Pulmonary artery endothelial cell (primary cell): ENCODE measurements at regions not wholly inside any gene's neighbourhood (a gene's known extent, or its start where the extent isn't known, plus 50 kb on each side); places are given as distances from the start of the nearest gene placed in this dataset.

ENCODE experiments used
- DNase-seq: peaks from one replicate; pipeline ENCODE4 v3.0.0-alpha.2; 2011; ENCODE audit warnings: low read depth, low spot score

DNA sequence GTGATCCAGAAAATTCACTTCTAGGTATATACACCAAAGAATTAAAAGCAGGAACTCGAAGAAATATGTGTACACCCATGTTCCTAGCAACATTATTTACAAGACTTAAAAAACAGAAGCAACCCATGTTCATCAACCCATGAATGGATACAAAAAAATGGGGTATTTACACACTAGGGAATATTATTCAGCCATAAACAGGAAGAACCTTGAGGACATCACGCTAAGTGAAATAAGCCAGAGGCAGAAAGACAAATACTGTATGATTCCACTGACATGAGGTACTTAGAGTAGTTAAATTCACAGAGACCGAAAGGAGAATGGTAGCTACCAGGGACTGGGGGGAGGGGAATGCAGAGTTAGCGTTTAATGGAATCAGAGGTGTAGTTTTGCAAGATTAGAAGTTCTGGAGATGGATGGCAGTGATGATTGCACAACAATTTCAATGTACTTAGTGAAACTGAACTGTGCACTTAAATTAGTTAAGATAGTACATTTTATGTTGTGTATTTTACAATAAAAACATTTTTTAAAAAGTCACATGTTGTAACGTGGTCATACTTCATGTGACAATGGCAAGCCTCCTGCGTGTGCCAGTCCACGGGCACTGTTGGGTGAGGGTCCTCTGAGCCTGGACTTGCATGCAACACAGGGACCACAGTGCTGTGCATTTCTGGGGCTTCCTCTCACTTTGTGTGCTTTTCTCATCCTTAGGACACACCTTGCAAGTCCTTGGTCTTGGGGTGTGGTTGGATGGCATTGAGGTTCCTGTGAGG lies 206.1 kb upstream of the HDAC4 start:
- no peak for DNase-seq

DNA sequence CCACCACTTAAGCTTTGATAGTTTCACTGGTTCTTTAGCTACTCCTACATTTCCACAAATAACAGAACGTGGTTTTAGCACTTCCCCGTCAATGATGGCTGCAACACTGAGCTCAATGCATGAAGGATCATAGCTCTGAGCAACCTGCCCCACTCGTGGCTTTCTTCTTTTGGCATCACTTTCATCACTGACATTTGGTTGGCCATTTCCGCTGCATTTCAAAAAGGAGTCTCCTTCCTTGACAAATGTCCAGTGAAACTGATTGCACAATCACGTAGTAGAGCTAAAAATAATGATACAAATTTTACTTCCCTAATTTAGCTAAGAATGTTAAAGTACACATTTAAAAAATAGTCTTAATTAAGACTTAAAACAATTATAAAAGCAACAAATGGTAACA lies 205.2 kb upstream of the HDAC4 start:
- DNase-seq = no peak

DNA sequence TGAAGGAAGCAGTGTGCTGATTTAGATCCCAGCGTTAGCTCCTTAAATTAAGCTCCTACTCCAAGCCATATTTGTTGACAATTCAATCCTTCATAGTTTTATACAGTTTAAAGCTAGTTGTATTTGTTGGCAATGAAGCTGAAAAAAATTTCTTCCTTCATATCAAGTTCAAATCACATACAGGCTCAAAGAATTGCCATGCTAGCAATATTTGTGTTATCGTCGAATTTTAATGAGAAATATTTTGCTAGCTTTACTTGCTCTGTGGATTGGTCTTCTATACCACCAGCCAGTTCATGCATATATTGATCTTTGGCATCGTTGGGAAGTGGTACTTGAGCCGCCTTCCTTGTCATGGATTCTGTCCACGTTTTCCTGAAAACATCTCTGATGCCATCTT lies 204.6 kb upstream of the HDAC4 start:
- no peak for DNase-seq

DNA sequence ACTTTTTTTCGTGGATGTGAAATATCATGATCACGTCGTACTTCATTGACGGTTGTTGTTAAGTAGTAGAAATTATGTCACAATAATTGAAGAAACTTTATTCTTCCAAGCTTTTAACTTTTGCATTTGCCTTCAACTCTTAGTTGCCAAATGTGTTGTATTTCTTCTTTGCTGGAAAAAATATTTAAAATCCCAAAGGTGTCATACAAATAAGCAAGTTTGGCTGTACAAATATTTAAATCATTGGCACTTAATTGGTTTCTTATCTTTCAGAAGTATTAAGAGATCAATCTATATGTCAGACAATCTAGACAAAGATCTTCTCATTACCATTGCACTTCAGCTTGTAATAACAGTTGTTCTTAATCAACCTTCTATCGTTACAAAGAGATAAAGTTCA lies 204.0 kb upstream of the HDAC4 start:
- no peak for DNase-seq

DNA sequence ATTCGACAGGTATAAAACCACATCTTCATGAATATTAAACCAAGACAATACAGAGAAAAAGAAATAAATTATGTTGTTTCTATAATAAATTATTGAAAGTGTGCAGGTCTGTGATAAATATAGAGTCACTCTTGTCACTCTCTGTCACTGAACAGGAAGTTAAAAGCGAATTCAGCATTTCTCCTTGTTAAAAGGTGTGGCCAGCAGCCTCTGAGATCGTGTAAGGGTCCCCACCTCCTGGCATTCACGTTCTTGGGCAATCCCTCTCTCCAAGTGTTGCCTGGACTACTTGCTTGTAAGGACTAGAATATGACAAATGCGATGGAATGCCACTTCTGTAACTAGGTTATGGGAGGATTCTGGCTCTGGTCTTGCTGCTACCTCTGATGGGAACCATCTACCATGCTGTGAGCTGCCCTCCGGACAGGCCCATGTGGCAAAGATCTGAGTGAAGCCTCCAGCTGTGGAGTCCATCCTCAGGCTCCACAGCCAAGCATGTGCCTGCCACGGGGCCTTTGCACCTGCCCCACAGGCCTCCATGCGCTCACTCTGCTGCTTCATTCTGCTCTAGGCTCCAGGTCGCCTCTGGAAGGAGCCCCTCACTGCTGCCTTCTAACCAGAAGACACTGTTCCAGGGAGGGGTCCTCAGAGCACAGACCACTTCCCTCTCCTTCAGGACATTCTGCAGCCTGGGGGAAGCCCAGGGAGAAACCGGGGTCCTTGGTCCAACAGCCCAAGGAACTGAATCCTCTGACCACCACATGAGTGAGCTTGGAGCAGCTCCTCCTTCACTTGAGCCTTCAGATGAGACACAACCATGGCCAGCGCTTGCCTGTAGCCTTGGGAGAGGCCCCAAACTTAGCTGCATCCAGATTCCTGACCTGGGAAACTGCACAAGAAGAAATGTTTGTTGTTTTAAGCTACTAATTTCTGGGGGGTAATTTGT lies 202.9 kb upstream of the HDAC4 start:
- DNase-seq = no peak

DNA sequence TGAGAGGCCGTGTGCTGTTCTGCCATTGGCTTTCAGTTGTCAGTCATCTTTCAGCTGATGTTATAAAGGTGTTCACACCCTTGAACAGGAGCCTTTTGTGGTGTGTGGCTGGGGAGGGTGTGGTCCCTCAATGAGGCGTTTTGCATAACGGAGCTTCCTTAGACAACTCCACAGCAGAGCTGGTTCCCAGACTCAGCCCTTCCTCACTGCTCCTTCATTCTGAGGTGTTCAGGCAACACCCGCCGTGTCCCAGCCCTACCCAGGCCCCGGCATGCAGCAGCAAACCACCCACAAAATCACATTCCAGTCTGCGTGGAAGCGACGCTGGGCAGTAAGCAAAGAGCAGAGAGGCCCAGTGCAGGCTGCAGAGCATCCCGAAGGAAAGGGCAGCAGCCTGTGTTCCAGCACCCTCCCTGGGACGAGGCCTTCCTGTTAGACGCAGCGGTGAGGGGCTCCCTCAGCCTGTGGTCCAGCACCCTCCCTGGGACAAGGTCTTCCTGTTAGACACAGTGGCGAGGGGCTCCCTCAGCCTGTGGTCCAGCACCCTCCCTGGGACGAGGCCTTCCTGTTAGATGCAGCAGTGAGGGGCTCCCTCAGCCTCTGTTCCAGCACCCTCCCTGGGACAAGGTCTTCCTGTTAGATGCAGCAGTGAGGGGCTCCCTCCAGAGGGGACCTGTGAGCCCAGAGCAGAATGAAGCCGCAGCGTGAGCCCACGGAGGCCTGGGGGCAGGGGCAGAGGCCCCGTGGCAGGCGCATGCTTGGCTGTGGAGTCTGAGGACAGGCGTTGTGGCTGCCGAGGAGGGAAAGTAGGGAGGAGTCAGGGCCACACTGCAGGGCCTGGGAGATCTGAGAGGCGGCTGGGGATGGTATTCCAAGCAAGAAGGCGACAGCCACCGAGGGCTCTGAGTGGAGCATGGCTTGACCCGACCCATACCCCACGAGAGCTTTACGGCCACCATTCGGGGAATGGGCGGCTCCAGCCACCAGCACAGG lies 201.8 kb upstream of the HDAC4 start:
- DNase-seq = no peak

DNA sequence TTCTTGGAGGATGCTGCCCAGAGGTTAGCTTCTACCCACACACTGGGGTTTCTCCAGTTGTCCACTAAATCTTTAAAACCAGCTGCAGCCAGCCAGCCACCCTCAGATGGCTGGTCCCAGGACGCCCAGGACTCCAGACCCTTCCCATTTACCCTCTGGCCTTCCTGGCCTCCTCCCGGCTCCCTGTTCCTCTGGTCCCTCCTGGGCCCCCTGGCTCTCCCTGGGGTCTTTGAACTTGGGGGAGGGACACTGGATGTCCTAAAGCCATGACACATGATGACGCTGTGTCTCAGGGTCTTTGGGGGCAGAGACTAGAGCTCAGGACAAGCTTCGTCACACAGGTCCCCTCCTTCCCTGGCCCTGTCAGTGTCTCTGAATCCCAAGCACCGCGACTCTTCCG lies 201.1 kb upstream of the HDAC4 start:
- no peak for DNase-seq

DNA sequence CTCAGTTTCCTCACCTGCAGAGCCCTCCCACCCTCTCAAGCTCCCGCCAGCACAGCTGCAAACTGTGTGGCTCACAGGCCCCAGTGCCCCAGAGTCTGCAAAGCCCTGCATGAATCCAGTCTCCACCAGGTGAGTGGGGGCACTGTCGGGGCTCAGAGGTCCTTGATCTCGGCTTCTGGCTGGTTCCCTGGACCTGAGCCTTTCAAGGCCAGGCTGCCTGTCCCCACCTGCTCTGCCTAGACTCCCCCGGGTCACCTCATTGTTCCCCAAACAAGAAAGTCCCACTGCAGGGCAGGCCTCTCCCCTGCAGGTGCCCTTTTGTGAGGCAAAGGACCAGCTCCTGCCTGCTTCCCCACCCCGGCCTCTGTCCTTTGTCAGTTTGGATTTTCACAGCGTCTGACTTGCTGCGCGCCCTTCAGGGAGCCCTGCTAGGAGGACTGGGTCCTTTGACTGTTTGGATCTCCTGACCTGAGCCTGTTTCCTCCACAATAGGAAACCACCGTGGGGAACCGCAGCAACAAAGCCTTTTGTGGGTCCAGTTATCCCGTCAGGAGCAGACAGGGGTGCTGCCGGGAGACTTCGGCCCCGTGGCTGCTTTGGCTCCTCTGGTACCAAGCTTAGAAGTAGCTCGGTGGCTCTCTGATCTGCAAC lies 200.5 kb upstream of the HDAC4 start:
- DNase-seq = no peak

DNA sequence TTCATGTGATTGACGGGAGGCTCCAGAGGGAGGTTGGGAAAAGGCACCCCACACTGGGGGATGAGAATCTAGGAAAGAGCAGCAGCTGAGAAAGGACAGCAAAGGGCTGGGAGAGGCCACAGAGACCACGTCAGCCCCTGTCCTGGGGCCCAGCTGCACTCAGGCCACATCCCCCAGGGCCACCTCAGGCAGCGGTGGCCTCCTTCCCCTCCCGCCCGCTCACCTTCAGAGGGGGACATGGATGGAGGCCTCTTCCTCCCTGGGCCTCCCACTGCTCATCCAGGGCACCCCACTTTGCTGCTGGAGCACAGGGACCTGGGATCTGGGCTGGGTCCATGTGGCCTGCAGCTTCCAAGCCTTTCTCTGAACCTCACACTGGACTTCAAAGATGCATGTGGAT lies 199.8 kb upstream of the HDAC4 start:
- DNase-seq = no peak

DNA sequence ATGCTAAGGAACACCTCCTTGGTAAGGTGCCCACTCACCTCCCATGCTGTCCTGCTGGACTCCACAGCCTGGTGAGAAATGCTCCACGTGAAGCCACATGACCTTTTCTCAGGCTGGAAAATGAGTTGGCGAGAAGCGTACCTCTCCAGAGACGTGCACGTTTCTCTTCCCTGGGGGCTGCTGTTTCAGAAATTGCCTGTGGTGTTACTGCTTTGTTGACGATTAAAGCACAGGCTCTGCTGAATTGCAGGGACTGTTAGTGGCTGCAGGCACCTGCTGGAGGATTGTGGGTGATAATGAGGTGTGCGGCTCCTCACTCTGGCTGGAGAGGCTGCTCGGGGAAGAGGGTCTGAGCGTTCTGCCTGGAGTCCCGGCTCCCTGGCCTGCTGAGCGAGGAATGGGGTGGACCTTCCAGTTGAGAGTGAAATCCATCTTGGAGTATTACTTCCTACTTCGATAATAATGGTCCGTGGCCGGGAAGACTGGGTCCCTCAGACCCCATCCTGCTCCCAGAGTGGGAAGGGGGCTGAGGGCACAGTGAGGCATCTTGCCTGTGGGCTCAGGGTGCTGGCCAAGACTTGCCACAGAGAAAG lies 199.3 kb upstream of the HDAC4 start:
- no peak for DNase-seq

DNA sequence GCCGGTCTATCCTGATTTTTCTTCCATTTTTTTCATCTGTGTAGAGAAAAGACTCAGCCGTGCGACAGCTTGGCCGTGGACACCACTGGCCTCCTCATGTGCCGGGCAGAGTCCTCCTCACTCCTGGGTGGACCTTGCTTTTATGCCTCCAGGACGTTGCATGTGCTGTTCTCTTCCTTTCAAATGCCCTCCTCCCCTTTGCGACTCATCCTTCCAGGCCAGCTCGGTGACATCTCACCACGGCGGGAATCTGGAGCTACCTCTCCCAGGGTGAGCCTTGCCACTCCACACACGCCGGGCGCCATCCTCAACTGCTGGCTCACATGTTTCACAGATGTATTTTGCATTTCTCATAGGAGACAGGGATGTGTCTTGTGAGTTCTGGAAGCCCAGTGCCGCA lies 198.5 kb upstream of the HDAC4 start:
- DNase-seq = no peak

DNA sequence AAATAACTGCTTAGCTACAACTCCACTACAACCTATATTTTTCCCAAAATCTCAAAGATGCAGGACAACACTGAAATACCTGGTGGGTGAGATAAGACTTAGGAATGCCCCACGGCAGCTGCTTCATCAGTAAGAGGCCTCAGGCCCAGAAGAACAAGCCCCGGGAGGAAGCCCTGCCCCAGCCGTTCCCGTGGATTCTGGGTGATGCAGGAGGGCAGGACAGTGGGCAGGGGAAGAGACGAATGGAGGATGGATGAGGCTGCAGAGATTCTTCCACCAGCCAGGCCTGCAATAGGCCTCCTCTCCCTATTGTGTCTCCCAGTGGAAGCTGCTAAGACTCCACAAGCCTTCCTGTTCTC lies 197.9 kb upstream of the HDAC4 start:
- DNase-seq = no peak

DNA sequence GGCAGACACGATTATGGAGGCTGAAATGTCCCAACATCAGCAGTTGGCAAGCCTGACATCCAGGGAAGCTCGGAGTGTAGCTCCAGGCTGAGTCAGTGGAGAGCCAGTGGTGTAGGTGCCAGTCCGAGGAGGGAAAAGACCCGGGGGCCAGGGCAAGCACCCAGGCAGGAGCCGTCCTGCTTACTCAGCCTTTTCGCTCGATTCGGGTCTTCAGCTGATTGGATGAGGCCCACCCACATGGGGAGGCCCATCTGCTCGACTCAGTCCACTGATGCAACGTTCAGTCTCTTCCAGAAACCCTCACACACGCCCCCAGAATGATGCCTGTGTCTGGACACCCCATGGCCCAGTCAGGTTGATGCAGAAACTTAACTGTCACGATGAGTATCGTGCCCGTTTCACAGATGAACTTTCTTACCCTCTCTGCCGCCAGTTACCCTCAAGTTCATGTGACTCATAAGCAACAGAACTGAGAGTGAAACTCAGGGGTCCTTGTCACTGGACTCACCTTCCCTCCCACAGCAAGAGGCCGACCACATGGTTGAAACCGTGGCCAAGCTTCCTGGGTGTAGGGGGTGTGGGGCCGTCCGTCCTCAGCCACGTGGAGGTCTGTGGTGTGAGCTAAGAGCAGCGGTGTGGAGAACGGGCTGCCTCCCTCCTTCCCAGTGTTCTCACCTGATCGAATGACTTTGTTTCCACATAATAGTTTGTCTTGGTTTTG lies 197.4 kb upstream of the HDAC4 start:
- DNase-seq = no peak

DNA sequence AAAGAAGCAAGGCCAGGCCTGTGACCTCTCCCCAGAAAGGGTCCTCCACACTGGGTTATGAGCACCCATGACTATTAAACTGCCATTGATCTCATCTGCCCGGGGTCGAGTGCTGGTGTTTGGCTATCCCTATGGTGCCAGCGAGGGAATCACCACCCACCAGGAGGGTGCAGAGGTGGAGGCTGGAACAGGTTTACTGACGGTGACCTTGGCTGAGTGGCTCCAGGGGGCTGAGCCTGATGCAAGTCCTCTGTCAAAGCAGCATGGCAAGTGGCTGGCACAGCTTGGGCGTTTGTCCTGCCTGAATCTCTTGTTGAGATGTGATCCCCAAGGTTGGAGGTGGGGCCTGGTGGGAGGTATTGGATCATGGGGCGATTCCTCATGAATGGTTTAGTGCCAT lies 196.4 kb upstream of the HDAC4 start:
- no peak for DNase-seq

DNA sequence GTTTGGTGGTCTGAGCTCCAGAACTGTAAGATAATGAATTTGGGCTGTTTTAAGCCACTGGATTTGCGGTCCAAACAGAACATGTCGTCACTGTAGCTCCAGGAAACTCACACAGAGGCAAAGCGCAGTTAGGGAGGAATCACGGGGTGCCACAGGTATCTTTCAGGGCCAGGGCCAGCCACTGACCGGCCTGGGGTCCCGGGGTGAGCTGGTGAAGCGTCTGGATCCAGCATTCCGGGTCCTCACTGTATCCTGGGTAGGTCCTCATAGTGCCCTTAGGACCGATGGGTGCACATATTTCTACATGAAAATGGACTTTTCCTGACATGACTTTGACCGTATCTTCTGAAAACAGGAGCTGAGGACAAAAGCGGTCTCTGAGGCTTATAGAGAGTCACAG lies 196.0 kb upstream of the HDAC4 start:
- DNase-seq = no peak

DNA sequence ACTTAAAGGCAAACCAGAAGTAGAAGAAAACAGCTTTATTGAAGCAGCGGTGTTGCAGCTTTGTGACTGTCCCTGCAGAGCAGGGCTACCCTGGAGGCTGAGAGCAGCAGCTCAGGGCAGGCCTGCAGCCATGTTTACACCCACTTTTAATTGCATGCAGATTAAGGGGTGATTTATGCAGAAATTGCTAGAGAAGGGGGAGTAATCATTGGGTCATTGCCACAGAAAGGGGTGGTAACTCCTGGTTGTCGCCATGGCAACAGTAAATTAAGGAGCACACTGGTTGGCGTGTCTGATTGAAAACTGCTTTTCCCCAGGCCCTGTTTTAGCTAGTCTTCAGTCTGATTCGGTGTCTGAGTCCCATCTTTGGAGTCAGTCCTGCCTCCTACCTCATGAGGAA lies 195.4 kb upstream of the HDAC4 start:
- DNase-seq = no peak

DNA sequence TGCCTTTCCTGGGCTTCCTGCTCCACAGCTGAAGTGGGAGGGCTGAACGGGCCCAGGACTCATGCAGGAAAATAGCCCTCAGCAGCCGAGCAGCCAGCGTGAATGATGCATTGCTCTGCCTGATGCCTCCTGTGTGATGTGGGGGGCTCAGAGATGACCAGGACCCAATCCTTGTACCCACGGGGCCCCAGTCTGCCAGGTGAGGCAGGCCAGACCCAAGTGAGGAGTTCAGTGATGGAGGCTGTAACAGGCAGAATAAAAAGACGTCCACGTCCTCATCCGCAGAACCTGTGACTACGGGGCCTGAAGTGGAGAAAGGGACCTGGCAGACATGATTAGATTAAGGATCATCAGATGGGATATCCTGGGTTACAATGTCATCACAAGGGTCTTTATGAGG lies 194.9 kb upstream of the HDAC4 start:
- no peak for DNase-seq

DNA sequence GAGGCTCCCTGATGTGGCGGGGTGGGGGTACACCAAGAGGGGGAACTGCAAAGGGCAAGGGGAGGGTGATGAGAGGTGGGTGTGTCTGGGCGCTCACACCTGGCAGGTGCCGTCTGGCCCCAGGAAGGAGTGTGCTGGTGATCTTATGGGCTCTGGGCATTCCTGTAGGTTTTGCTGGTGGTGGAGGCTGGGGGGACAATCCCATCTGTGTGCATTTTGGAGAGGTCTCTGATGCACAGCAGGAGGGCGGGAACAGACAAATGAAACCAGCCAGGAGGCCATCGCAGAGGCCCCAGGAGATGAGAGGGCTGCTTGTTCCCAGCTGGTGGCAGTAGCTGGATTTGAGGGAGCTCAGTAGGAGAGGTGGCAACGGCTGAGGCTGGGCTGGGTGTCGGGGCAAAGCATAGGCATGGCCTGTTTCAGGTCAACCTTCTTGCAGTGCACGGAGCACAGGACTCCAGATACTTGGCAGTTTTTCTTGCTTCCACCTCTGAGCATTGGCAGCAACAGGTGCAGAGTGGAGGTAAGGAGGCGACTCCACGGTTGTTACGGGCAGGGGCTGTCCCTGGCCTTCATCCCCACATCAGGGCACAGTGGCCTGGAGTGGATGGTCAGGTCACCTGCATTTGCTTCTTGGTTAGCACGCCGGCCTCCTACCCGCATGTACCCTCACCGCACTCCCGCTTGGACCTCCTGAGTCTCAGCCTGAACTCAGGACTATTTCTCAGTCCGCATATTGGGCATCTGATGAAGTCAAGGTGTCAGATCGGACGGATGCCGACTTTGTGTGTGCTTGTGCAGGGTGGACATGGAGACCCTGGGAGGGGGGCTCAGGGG lies 194.2 kb upstream of the HDAC4 start:
- DNase-seq = no peak
